ENCODE measurements at regions not wholly inside any gene's neighbourhood (a gene's known extent, or its start where the extent isn't known, plus 50 kb on each side); places are given as distances from the start of the nearest gene placed in this dataset.

DNA sequence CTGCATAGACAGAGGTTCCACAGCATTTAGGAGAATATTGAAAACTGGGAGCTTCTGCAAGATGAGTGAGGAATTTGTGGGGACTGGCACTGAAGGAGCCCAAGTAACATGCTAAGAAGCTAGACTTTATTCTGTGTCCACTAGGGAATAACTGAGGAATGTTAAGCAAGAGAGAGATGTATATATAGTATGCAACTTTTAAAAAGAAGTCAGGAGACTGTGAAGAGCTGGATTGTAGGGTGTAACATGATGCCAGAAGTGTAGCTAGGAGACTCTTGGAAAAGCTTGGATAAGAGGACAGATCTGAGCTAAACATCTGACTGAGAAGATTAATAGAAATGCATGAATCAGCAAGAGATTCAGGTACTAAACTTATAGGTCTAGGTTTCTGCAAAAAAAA lies 270.6 kb upstream of the MMADHC start:
- dilution Hi-C loops (cut with MboI; ENCODE audit: extremely low pct_ligation_motif_present, low sequenced_read_pairs) (no loop called here), intact Hi-C loops (cut with micrococcal nuclease) (loop anchor here (5.0 kb wide), 3 partner anchors 126 to 629 kb away; partner anchors contain the start of gene RND3)
- Histone ChIP-seq H3K9me3 (replicated peaks; ENCODE audit: control insufficient read depth, insufficient read depth, low read length) (no peaks in the 10 kb centered on the region), H3K4me2 (ENCODE audit: insufficient read depth, low read length) (no peak overlapping the region), H3K36me3 (ENCODE audit: control insufficient read depth in 2 of 2, extremely low read depth in 1 of 2, insufficient read depth in 2 of 2, low read length in 2 of 2) (no peaks in the 10 kb centered on the region), H3K27me3 (ENCODE audit: control insufficient read depth in 2 of 2, insufficient read depth in 2 of 2, low read length in 2 of 2) (no peaks in the 10 kb centered on the region), H3K79me2 (ENCODE audit: control insufficient read depth, insufficient read depth, low read length) (no peaks in the 10 kb centered on the region), H3K4me3 (replicated peaks in 1 of 3; ENCODE audit: insufficient read depth in 1 of 3, low read depth in 1 of 3, low read length in 3 of 3) (no peak overlapping the region), H3K9me1 (replicated peaks; ENCODE audit: control insufficient read depth, extremely low read depth, insufficient read depth, low read length) (no peaks in the 10 kb centered on the region), H3K9ac (replicated peaks; ENCODE audit: extremely low read depth, insufficient read depth, low read length) (no peak overlapping the region), H3K27ac (ENCODE audit: insufficient read depth, low read depth, low read length) (peak overlapping the region; percentile 60), H4K20me1 (replicated peaks; ENCODE audit: control insufficient read depth, extremely low read depth, insufficient read depth, low read length) (no peaks in the 10 kb centered on the region), H3K4me1 (ENCODE audit: control insufficient read depth, extremely low read depth, insufficient read depth, low read length) (peaks cover 36% of the 10 kb centered on the region), H2AFZ (ENCODE audit: low read depth, low read length) (peak overlapping the region; percentile 33)
- no peak for FAIRE-seq
- no peak for TF ChIP-seq FOS (IDR thresholded peaks at IDR 0.05; ENCODE audit: borderline replicate concordance, insufficient read depth, low read length)
- no peak for TF ChIP-seq JUN (IDR thresholded peaks at IDR 0.05; ENCODE audit: borderline replicate concordance, insufficient read depth, insufficient read length, low read depth)
- TF ChIP-seq MYC (IDR thresholded peaks at IDR 0.05; ENCODE audit: low read depth, low read length) = no peak
- TF ChIP-seq, protein P1, sequence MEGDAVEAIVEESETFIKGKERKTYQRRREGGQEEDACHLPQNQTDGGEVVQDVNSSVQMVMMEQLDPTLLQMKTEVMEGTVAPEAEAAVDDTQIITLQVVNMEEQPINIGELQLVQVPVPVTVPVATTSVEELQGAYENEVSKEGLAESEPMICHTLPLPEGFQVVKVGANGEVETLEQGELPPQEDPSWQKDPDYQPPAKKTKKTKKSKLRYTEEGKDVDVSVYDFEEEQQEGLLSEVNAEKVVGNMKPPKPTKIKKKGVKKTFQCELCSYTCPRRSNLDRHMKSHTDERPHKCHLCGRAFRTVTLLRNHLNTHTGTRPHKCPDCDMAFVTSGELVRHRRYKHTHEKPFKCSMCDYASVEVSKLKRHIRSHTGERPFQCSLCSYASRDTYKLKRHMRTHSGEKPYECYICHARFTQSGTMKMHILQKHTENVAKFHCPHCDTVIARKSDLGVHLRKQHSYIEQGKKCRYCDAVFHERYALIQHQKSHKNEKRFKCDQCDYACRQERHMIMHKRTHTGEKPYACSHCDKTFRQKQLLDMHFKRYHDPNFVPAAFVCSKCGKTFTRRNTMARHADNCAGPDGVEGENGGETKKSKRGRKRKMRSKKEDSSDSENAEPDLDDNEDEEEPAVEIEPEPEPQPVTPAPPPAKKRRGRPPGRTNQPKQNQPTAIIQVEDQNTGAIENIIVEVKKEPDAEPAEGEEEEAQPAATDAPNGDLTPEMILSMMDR (IDR thresholded peaks at IDR 0.05; ENCODE audit: extremely low read depth in 1 of 2, insufficient read depth in 1 of 2, low read depth in 1 of 2, low read length in 2 of 2) = no peak
- TF ChIP-seq, protein P2, sequence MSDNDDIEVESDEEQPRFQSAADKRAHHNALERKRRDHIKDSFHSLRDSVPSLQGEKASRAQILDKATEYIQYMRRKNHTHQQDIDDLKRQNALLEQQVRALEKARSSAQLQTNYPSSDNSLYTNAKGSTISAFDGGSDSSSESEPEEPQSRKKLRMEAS (IDR thresholded peaks at IDR 0.05; ENCODE audit: insufficient read depth, insufficient read length) = no peak
- no peak for TF ChIP-seq POLR2A (IDR thresholded peaks at IDR 0.05; ENCODE audit: low read depth, low read length)
- TF ChIP-seq EZH2 (IDR thresholded peaks at IDR 0.05; ENCODE audit: borderline replicate concordance, low read depth, low read length, severe bottlenecking) = no peak
- no peak for TF ChIP-seq POLR2AphosphoS5 (IDR thresholded peaks at IDR 0.05; ENCODE audit: insufficient read depth, low read depth, low read length)
- TF ChIP-seq GATA2 (IDR thresholded peaks at IDR 0.05; ENCODE audit: insufficient read depth, insufficient read length, low read depth, low read length) = no peak
- ChIA-PET CTCF (interaction anchor here (0.6 to 1.4 kb wide), 9 partner anchors 9 to 674 kb away, joined by 3 to 5 read pairs (median 3); no protein-coding TSS in a partner anchor), POLR2A (no interaction called here)
- BruUV-seq (replicated peaks) = no TSS peak
- DNase-seq (ENCODE audit: low read depth, low spot score) = peak; percentile 23
